ENCODE measurements at regions not wholly inside any gene's neighbourhood (a gene's known extent, or its start where the extent isn't known, plus 50 kb on each side); places are given as distances from the start of the nearest gene placed in this dataset.

DNA sequence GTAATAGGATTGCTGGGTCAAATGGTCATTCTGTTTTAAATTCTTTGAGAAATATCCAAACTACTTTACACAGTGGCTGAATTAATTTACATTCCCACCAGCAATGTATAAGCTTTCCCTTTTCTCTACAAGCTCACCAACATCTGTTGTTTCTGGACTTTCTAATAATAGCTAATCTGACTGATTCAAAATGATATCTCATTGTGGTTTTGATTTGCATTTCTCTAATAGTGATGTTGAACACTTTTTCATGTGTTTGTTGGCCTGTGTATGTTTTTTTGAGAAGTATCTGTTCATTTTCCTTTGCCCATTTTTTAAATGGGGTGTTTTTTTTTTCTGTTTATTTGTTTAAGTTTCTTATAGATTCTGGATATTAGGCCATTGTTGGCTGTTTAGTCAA, 659.0 kb upstream of the GNPDA2 start:
- no peaks in the 10 kb centered on the region for H3K27me3 Mint-ChIP-seq (ENCODE audit: insufficient read depth)
- no peak overlapping the region for H3K4me3 Mint-ChIP-seq
- H3K27ac Mint-ChIP-seq = no peak overlapping the region
- TF ChIP-seq, protein P1, sequence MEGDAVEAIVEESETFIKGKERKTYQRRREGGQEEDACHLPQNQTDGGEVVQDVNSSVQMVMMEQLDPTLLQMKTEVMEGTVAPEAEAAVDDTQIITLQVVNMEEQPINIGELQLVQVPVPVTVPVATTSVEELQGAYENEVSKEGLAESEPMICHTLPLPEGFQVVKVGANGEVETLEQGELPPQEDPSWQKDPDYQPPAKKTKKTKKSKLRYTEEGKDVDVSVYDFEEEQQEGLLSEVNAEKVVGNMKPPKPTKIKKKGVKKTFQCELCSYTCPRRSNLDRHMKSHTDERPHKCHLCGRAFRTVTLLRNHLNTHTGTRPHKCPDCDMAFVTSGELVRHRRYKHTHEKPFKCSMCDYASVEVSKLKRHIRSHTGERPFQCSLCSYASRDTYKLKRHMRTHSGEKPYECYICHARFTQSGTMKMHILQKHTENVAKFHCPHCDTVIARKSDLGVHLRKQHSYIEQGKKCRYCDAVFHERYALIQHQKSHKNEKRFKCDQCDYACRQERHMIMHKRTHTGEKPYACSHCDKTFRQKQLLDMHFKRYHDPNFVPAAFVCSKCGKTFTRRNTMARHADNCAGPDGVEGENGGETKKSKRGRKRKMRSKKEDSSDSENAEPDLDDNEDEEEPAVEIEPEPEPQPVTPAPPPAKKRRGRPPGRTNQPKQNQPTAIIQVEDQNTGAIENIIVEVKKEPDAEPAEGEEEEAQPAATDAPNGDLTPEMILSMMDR (IDR thresholded peaks at IDR 0.05) = no peak
- no peaks in the 10 kb centered on the region for H3K36me3 Mint-ChIP-seq (ENCODE audit: low read depth)
- H3K9me3 Mint-ChIP-seq = peaks cover 37% of the 10 kb centered on the region
- no peaks in the 10 kb centered on the region for H3K4me1 Mint-ChIP-seq (ENCODE audit: low read depth)
- DNase-seq = no peak

DNA sequence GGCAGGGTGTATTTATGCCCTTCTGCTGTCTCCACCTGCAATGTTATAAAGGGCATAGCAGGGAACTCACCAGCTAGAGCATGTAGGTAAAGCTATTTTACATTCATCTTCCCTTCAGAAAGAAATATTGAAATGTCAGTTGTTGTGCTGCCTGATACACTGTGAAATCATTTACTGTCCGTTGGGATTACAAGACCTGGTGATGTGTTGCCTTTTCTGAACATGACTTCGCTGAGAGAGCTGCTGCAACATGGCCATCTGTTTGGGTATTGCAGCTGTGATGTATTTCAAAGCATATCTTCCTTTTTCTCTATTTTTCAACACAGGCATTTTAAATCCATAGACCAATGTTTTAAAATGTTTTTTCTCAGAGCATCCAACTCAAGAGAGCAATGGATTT, 644.1 kb upstream of the GNPDA2 start:
- no peak for DNase-seq

DNA sequence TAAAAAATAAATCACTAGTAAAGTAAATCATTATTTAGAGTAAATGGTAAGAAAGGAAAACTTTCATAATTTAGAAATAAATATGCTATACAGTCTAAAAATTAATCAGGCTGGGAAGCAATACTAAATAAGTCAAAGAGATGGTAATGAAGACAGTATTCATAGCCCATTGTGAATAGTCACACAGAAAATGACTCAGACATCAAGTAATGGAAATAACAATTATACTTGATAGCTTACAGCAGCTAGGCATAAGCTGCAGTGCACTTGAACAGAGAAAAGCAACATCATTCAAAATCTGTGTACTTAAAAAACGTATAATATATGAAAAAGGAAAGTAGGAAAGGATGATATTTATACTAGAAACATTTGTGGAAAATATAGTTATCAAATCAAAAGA, 642.5 kb upstream of the GNPDA2 start:
- H3K27me3 Mint-ChIP-seq (ENCODE audit: insufficient read depth) = no peaks in the 10 kb centered on the region
- no peak for DNase-seq
- H3K36me3 Mint-ChIP-seq (ENCODE audit: low read depth) = no peaks in the 10 kb centered on the region; the same call in 1 of the 2 replicates
- no peak overlapping the region for H3K27ac Mint-ChIP-seq
- H3K4me1 Mint-ChIP-seq (ENCODE audit: low read depth) = no peaks in the 10 kb centered on the region
- TF ChIP-seq, protein P1 (IDR thresholded peaks at IDR 0.05) = no peak
- peaks cover 24% of the 10 kb centered on the region for H3K9me3 Mint-ChIP-seq
- H3K4me3 Mint-ChIP-seq = no peak overlapping the region

More for the DNA sequence above, 644.1 kb upstream of the GNPDA2 start:
- Mint-ChIP-seq H3K9me3 (peaks cover 15% of the 10 kb centered on the region), H3K36me3 (ENCODE audit: low read depth) (no peaks in the 10 kb centered on the region), H3K4me3 (no peak overlapping the region), H3K27me3 (ENCODE audit: insufficient read depth) (no peaks in the 10 kb centered on the region), H3K27ac (no peak overlapping the region), H3K4me1 (ENCODE audit: low read depth) (no peaks in the 10 kb centered on the region)
- TF ChIP-seq, protein P1 (IDR thresholded peaks at IDR 0.05) = no peak

DNA sequence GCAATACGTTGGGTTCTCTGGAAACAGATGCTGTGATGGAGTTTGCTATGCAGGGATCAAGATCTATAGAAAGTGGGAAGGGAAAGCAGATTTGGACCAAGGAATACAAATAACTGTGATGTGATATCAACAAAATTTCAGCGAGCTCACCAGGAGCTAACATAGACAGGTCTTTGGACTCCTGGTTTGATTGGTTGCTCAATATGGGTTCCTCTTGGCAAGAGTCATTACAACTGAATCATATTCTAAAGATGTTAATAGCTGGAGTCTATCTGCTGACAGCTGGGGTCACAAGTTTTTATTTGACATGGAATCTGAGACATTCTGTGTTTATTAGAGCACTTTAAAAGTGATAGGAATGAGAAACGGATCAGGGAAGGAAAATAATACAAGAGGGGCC, 637.6 kb upstream of the GNPDA2 start:
- H3K9me3 Mint-ChIP-seq = peaks cover 38% of the 10 kb centered on the region
- H3K27ac Mint-ChIP-seq = no peak overlapping the region
- no peaks in the 10 kb centered on the region for H3K4me1 Mint-ChIP-seq (ENCODE audit: low read depth)
- H3K36me3 Mint-ChIP-seq (ENCODE audit: low read depth) = peaks cover 4% of the 10 kb centered on the region; the same call in 1 of the 2 replicates
- H3K27me3 Mint-ChIP-seq (ENCODE audit: insufficient read depth) = no peaks in the 10 kb centered on the region; the same call in 1 of the 2 replicates
- DNase-seq = no peak
- TF ChIP-seq, protein P1 (IDR thresholded peaks at IDR 0.05) = no peak
- no peak overlapping the region for H3K4me3 Mint-ChIP-seq

DNA sequence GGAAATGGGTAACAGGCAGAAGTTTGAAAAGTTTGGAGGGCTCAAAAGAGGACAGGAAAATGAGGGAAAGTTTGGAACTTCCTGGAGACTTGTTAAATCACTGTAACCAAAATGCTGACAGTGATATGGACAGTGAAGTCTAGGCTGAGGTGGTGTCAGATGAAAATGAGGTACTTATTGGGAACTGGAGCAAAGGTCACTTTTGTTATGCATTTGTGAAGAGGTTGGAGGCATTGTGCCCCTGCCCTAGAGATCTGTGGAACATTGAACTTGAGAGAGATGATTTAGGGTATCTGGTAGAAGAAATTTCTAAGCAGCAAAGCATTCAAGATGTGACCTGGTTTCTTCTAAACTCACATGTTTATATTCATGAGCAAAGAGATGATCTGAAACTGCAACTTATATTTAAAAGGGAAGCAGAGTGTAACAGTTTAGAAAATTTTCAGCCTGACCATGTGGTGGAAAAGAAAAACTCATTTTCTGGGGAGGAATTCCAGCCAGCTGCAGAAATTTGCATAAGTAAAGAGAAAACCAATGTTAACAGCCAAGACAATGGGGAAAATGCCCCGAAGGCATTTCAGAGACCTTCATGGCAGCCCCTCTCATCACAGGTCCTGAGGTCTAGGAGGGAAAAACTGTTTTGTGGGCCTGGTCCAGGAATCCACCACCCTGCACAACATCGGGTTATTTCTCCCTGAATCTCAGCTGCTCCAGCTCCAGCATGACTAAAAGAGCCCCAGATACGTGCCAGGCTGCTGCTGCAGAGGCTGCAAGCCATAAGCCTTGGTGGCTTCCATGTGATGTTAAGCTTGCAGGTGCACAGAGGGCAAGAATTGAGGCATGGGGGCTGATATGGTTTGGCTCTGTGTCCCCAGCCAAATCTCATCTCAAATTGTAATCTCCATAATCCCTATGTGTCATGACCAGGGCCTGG, 632.5 kb upstream of the GNPDA2 start:
- Mint-ChIP-seq H3K36me3 (ENCODE audit: low read depth) (0 out of 2 replicates have a peak, but pooled peaks cover 4% of the 10 kb centered on the region), H3K9me3 (peaks cover 35% of the 10 kb centered on the region), H3K27ac (no peak overlapping the region), H3K4me3 (no peak overlapping the region), H3K4me1 (ENCODE audit: low read depth) (no peaks in the 10 kb centered on the region), H3K27me3 (ENCODE audit: insufficient read depth) (no peaks in the 10 kb centered on the region; the same call in 1 of the 2 replicates)
- no peak for DNase-seq
- TF ChIP-seq, protein P1 (IDR thresholded peaks at IDR 0.05) = no peak

Data from HFFc6 (cell line).